NCI-H510A (cell line): ENCODE measurements at regions not wholly inside any gene's neighbourhood (a gene's known extent, or its start where the extent isn't known, plus 50 kb on each side); places are given as distances from the start of the nearest gene placed in this dataset.

Experiments
- DNase-seq: peaks from one replicate; lab custom pipeline; 2025; lab: John Stamatoyannopoulos, UW

GRCh38 chr5:133708331-133708850 is 96.0 kb upstream of the FSTL4 start:
- DNase-seq = no peak

GRCh38 chr5:133707629-133708028 is 95.3 kb upstream of the FSTL4 start:
- DNase-seq = no peak

- no peak for DNase-seq
These were observed 94.4 kb upstream of the FSTL4 start for GRCh38 chr5:133706506-133707430.

GRCh38 chr5:133705331-133705730 is 93.0 kb upstream of the FSTL4 start:
- no peak for DNase-seq

- no peak for DNase-seq
These were observed 92.1 kb upstream of the FSTL4 start for GRCh38 chr5:133704411-133704810.

- no peak for DNase-seq
These were observed 91.6 kb upstream of the FSTL4 start for GRCh38 chr5:133703935-133704334.

GRCh38 chr5:133702791-133703770 is 90.7 kb upstream of the FSTL4 start:
- DNase-seq = no peak

GRCh38 chr5:133701871-133702270 is 89.5 kb upstream of the FSTL4 start:
- DNase-seq = no peak

GRCh38 chr5:133700251-133700650 is 87.9 kb upstream of the FSTL4 start:
- DNase-seq = no peak

- no peak for DNase-seq
These were observed 86.5 kb upstream of the FSTL4 start for GRCh38 chr5:133698646-133699526.

GRCh38 chr5:133698259-133698554 is 85.9 kb upstream of the FSTL4 start:
- DNase-seq = no peak

- no peak for DNase-seq
These were observed 85.4 kb upstream of the FSTL4 start for GRCh38 chr5:133697536-133698258.

- no peak for DNase-seq
These were observed 84.6 kb upstream of the FSTL4 start for GRCh38 chr5:133696782-133697507.

GRCh38 chr5:133696006-133696584 is 83.8 kb upstream of the FSTL4 start:
- DNase-seq = no peak

- DNase-seq = no peak
These were observed 82.0 kb upstream of the FSTL4 start for GRCh38 chr5:133694181-133694831.

- no peak for DNase-seq
These were observed 79.1 kb upstream of the FSTL4 start for GRCh38 chr5:133691448-133691847.

GRCh38 chr5:133690746-133691145 is 78.4 kb upstream of the FSTL4 start:
- DNase-seq = no peak

- no peak for DNase-seq
These were observed 76.0 kb upstream of the FSTL4 start for GRCh38 chr5:133688391-133688790.
